ENCODE measurements at regions not wholly inside any gene's neighbourhood (a gene's known extent, or its start where the extent isn't known, plus 50 kb on each side); places are given as distances from the start of the nearest gene placed in this dataset.

DNA sequence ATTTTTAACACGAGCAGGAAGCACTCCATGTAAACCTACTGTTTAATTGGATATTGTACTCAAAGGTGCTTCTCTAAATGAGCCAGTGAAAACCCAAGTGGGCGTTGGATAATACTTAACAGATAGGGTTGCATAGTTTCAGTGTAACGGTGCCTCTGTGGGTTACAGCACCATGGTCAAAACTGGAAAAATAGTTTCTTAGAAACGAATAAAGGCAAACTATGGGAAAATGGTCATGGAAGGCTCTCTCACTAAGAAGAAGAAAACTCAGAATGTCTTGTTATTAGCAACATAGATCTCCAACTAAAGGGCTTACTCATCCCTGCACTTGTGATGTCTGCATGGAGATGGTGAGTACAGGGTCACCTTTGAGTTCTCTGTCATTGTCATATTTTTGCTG lies 59.1 kb upstream of the NEDD9 start:
- Histone ChIP-seq H3K36me3 (replicated peaks; ENCODE audit: insufficient read depth, low read length) (no peaks in the 10 kb centered on the region), H3K79me2 (ENCODE audit: low read length) (0 out of 2 replicates have a peak, but pooled peaks cover 2% of the 10 kb centered on the region), H3K9me3 (replicated peaks; ENCODE audit: insufficient read depth, low read length) (no peaks in the 10 kb centered on the region), H3F3A (ENCODE audit: insufficient read depth, low read length) (no peaks in the 10 kb centered on the region), H3K4me1 (ENCODE audit: low read length) (no peaks in the 10 kb centered on the region), H3K27me3 (replicated peaks; ENCODE audit: insufficient read depth, low read length) (no peaks in the 10 kb centered on the region), H3K4me2 (ENCODE audit: low read depth, low read length) (no peak overlapping the region), H4K20me1 (ENCODE audit: insufficient read depth, low read length) (no peaks in the 10 kb centered on the region), H3K9ac (ENCODE audit: low read length) (no peak overlapping the region), H2AFZ (ENCODE audit: low read length) (no peak overlapping the region), H3K4me3 (ENCODE audit: low read length) (no peak overlapping the region), H3K9me2 (replicated peaks; ENCODE audit: insufficient read depth, low read length) (no peaks in the 10 kb centered on the region), H3K27ac (ENCODE audit: low read length) (no peak overlapping the region)
- TF ChIP-seq, protein P1, sequence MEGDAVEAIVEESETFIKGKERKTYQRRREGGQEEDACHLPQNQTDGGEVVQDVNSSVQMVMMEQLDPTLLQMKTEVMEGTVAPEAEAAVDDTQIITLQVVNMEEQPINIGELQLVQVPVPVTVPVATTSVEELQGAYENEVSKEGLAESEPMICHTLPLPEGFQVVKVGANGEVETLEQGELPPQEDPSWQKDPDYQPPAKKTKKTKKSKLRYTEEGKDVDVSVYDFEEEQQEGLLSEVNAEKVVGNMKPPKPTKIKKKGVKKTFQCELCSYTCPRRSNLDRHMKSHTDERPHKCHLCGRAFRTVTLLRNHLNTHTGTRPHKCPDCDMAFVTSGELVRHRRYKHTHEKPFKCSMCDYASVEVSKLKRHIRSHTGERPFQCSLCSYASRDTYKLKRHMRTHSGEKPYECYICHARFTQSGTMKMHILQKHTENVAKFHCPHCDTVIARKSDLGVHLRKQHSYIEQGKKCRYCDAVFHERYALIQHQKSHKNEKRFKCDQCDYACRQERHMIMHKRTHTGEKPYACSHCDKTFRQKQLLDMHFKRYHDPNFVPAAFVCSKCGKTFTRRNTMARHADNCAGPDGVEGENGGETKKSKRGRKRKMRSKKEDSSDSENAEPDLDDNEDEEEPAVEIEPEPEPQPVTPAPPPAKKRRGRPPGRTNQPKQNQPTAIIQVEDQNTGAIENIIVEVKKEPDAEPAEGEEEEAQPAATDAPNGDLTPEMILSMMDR (IDR thresholded peaks at IDR 0.05; ENCODE audit: low read length), result no peak
- TF ChIP-seq EZH2 (optimal IDR thresholded peaks at IDR 0.05; ENCODE audit: low read depth, low read length) (no peak), EZH2phosphoT487 (IDR thresholded peaks at IDR 0.05; ENCODE audit: low read length) (no peak)
- no peak for DNase-seq

DNA sequence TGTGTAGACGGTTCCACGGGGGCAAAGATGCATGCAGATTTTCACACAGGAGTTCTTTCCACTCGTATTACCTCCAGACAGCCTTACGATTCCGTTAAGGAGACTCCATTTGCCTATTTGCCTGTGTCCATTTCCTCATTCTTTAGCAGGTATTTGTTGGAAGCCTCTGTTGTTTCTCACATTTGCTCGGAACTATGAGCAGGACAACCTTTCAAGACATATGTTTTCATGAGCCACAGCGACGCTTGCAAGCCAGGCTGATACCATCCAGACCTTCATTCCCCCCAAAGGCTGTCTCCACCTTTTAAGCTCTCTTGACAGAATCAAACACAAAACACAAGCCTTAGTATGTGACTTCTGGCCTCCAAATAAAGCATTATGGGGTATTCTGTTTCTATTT lies 57.6 kb upstream of the NEDD9 start:
- Histone ChIP-seq H3K27me3 (replicated peaks; ENCODE audit: insufficient read depth, low read length) (no peaks in the 10 kb centered on the region), H3K4me3 (ENCODE audit: low read length) (no peak overlapping the region), H3K9me3 (replicated peaks; ENCODE audit: insufficient read depth, low read length) (no peaks in the 10 kb centered on the region), H3K4me2 (ENCODE audit: low read depth, low read length) (no peak overlapping the region), H3K79me2 (ENCODE audit: low read length) (0 out of 2 replicates have a peak, but pooled peaks cover 2% of the 10 kb centered on the region), H3F3A (ENCODE audit: insufficient read depth, low read length) (no peaks in the 10 kb centered on the region), H2AFZ (ENCODE audit: low read length) (no peak overlapping the region), H4K20me1 (ENCODE audit: insufficient read depth, low read length) (no peaks in the 10 kb centered on the region), H3K9me2 (replicated peaks; ENCODE audit: insufficient read depth, low read length) (no peaks in the 10 kb centered on the region), H3K36me3 (replicated peaks; ENCODE audit: insufficient read depth, low read length) (no peaks in the 10 kb centered on the region), H3K27ac (ENCODE audit: low read length) (no peak overlapping the region), H3K9ac (ENCODE audit: low read length) (no peak overlapping the region), H3K4me1 (ENCODE audit: low read length) (no peaks in the 10 kb centered on the region)
- no peak for TF ChIP-seq EZH2 (optimal IDR thresholded peaks at IDR 0.05; ENCODE audit: low read depth, low read length)
- TF ChIP-seq EZH2phosphoT487 (IDR thresholded peaks at IDR 0.05; ENCODE audit: low read length), result no peak
- TF ChIP-seq, protein P1 (IDR thresholded peaks at IDR 0.05; ENCODE audit: low read length), result no peak
- DNase-seq, result no peak

DNA sequence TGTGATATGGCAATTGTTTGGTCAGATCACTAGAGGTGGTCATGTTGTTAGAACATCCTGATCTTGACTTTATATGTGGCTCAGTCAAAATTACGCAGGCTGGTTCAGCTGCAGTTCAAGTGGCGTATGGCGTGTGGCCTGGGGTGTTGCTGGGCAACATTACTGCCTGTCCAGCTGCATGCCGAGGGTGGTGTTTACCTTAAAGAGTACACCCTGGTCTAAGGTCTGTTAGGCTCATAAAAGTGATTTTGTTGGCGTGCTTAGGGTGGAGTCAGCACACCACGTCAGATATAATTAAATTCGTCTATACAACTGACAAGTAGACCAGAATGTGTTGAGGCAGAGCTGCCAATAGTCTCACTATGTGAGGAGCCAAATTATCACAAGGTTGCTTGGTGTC lies 55.6 kb upstream of the NEDD9 start:
- Histone ChIP-seq H3K27ac (ENCODE audit: low read length) (no peak overlapping the region), H3F3A (ENCODE audit: insufficient read depth, low read length) (no peaks in the 10 kb centered on the region), H4K20me1 (ENCODE audit: insufficient read depth, low read length) (no peaks in the 10 kb centered on the region), H3K9me2 (replicated peaks; ENCODE audit: insufficient read depth, low read length) (no peaks in the 10 kb centered on the region), H3K4me3 (ENCODE audit: low read length) (no peak overlapping the region), H3K27me3 (replicated peaks; ENCODE audit: insufficient read depth, low read length) (no peaks in the 10 kb centered on the region), H3K79me2 (ENCODE audit: low read length) (peaks cover 2% of the 10 kb centered on the region; the same call in 1 of the 2 replicates), H2AFZ (ENCODE audit: low read length) (no peak overlapping the region), H3K36me3 (replicated peaks; ENCODE audit: insufficient read depth, low read length) (no peaks in the 10 kb centered on the region), H3K9me3 (replicated peaks; ENCODE audit: insufficient read depth, low read length) (no peaks in the 10 kb centered on the region), H3K4me2 (ENCODE audit: low read depth, low read length) (no peak overlapping the region), H3K9ac (ENCODE audit: low read length) (no peak overlapping the region), H3K4me1 (ENCODE audit: low read length) (no peaks in the 10 kb centered on the region)
- TF ChIP-seq EZH2 (optimal IDR thresholded peaks at IDR 0.05; ENCODE audit: low read depth, low read length) (no peak), EZH2phosphoT487 (IDR thresholded peaks at IDR 0.05; ENCODE audit: low read length) (no peak)
- TF ChIP-seq, protein P1 (IDR thresholded peaks at IDR 0.05; ENCODE audit: low read length), result no peak
- no peak for DNase-seq
